HG02798 (cell line): ENCODE measurements at regions not wholly inside any gene's neighbourhood (a gene's known extent, or its start where the extent isn't known, plus 50 kb on each side); places are given as distances from the start of the nearest gene placed in this dataset.
A peak's percentile ranks its signal among the peaks of the same experiment; 100 is the strongest.
"Not testable (repeated sequence)": the region's sequence is repeated elsewhere in the genome, so short reads cannot be mapped to it uniquely, and the experiment has no call there.

Source experiments
- ATAC-seq: cut with Tn5 transposase; IDR thresholded peaks from one replicate; pipeline ENCODE4 v1.9.1; 2021; ENCODE audit warnings: mild to moderate bottlenecking; ENCODE audit not compliant: unreplicated experiment, poor library complexity

GRCh38 chr11:96506953-96507354 is 117.1 kb downstream of the JRKL start:
- ATAC-seq, result no peak

- no peak for ATAC-seq
Observed at GRCh38 chr11:96508861-96509260, 119.0 kb downstream of the JRKL start.

GRCh38 chr11:96520939-96521338 is 131.1 kb downstream of the JRKL start:
- ATAC-seq, result no peak

GRCh38 chr11:96523656-96524055 is 133.8 kb downstream of the JRKL start:
- ATAC-seq, result no peak

GRCh38 chr11:96524475-96524874 is 134.7 kb downstream of the JRKL start:
- no peak for ATAC-seq

GRCh38 chr11:96530473-96530872 is 140.7 kb downstream of the JRKL start:
- no peak for ATAC-seq

- peak; percentile 80 for ATAC-seq
Observed at GRCh38 chr11:96538104-96538503, 148.3 kb downstream of the JRKL start.

- no peak for ATAC-seq
Observed at GRCh38 chr11:96538622-96539021, 148.8 kb downstream of the JRKL start.

GRCh38 chr11:96540875-96541274 is 151.1 kb downstream of the JRKL start:
- no peak for ATAC-seq

- peak; percentile 57 for ATAC-seq
Observed at GRCh38 chr11:96543177-96543576, 153.4 kb downstream of the JRKL start.

- ATAC-seq, result not testable (repeated sequence)
Observed at GRCh38 chr11:96545192-96545591, 155.4 kb downstream of the JRKL start.

GRCh38 chr11:96551136-96551535 is 161.3 kb downstream of the JRKL start:
- ATAC-seq, result no peak

- ATAC-seq, result no peak
Observed at GRCh38 chr11:96554236-96554820, 164.5 kb downstream of the JRKL start.

- ATAC-seq, result not testable (repeated sequence)
Observed at GRCh38 chr11:96555826-96556225, 166.0 kb downstream of the JRKL start.

- ATAC-seq, result not testable (repeated sequence)
Observed at GRCh38 chr11:96560727-96561126, 170.9 kb downstream of the JRKL start.

GRCh38 chr11:96567176-96567575 is 177.4 kb downstream of the JRKL start:
- no peak for ATAC-seq

GRCh38 chr11:96567667-96568066 is 177.9 kb downstream of the JRKL start:
- ATAC-seq, result no peak

- no peak for ATAC-seq
Observed at GRCh38 chr11:96576383-96576782, 186.6 kb downstream of the JRKL start.

- no peak for ATAC-seq
Observed at GRCh38 chr11:96578379-96578778, 188.6 kb downstream of the JRKL start.

GRCh38 chr11:96579656-96580055 is 189.8 kb downstream of the JRKL start:
- ATAC-seq, result no peak

- no peak for ATAC-seq
Observed at GRCh38 chr11:96580476-96581040, 190.7 kb downstream of the JRKL start.
